Pons (tissue), 1 donor: ENCODE measurements at regions not wholly inside any gene's neighbourhood (a gene's known extent, or its start where the extent isn't known, plus 50 kb on each side); places are given as distances from the start of the nearest gene placed in this dataset.

Source experiments
- DNase-seq: peaks from one replicate; pipeline ENCODE4 v3.0.0-alpha.2; 2016; ENCODE audit warnings: low spot score

- no peak for DNase-seq
These were observed 342.0 kb upstream of the ACVR2A start for GRCh38 chr2:147502711-147503290.

GRCh38 chr2:147501968-147502367 is 342.9 kb upstream of the ACVR2A start:
- DNase-seq: no peak

- no peak for DNase-seq
These were observed 343.9 kb upstream of the ACVR2A start for GRCh38 chr2:147500819-147501395.

GRCh38 chr2:147500229-147500628 is 344.6 kb upstream of the ACVR2A start:
- no peak for DNase-seq

GRCh38 chr2:147499785-147500184 is 345.0 kb upstream of the ACVR2A start:
- no peak for DNase-seq

- DNase-seq: no peak
These were observed 349.1 kb upstream of the ACVR2A start for GRCh38 chr2:147495734-147496133.

GRCh38 chr2:147492471-147492870 is 352.4 kb upstream of the ACVR2A start:
- DNase-seq: no peak

- DNase-seq: no peak
These were observed 353.3 kb upstream of the ACVR2A start for GRCh38 chr2:147491506-147491905.

- DNase-seq: no peak
These were observed 354.2 kb upstream of the ACVR2A start for GRCh38 chr2:147490401-147491261.

GRCh38 chr2:147488472-147488871 is 356.4 kb upstream of the ACVR2A start:
- DNase-seq: no peak

GRCh38 chr2:147487978-147488289 is 356.9 kb upstream of the ACVR2A start:
- DNase-seq: no peak

GRCh38 chr2:147487286-147487977 is 357.4 kb upstream of the ACVR2A start:
- no peak for DNase-seq

GRCh38 chr2:147485210-147485851 is 359.5 kb upstream of the ACVR2A start:
- no peak for DNase-seq

GRCh38 chr2:147483911-147484310 is 360.9 kb upstream of the ACVR2A start:
- no peak for DNase-seq

GRCh38 chr2:147482916-147483669 is 361.7 kb upstream of the ACVR2A start:
- no peak for DNase-seq

GRCh38 chr2:147482111-147482895 is 362.5 kb upstream of the ACVR2A start:
- no peak for DNase-seq

GRCh38 chr2:147479358-147479757 is 365.5 kb upstream of the ACVR2A start:
- no peak for DNase-seq

GRCh38 chr2:147473075-147473474 is 371.8 kb upstream of the ACVR2A start:
- DNase-seq: no peak

GRCh38 chr2:147471126-147471525 is 373.7 kb upstream of the ACVR2A start:
- no peak for DNase-seq

- DNase-seq: no peak
These were observed 375.4 kb upstream of the ACVR2A start for GRCh38 chr2:147469471-147469870.

- DNase-seq: no peak
These were observed 375.9 kb upstream of the ACVR2A start for GRCh38 chr2:147468963-147469362.
